ENCODE measurements at regions not wholly inside any gene's neighbourhood (a gene's known extent, or its start where the extent isn't known, plus 50 kb on each side); places are given as distances from the start of the nearest gene placed in this dataset.
"Not testable (repeated sequence)": the region's sequence is repeated elsewhere in the genome, so short reads cannot be mapped to it uniquely, and the experiment has no call there.

- no peak overlapping the region for H3K4me3 ChIP-seq (ENCODE audit: low read length)
- TF ChIP-seq CTCF (conservative IDR thresholded peaks at IDR 0.05; ENCODE audit: low read length): no peak
- no peak for DNase-seq (ENCODE audit: low read depth)
These were observed 449.5 kb upstream of the PROX1 start for GRCh38 chr1:213538251-213538650.

GRCh38 chr1:213539464-213539863 lies 448.3 kb upstream of the PROX1 start:
- no peak for DNase-seq (ENCODE audit: low read depth)
- H3K4me3 ChIP-seq (ENCODE audit: low read length): no peak overlapping the region
- no peak for TF ChIP-seq CTCF (conservative IDR thresholded peaks at IDR 0.05; ENCODE audit: low read length)

GRCh38 chr1:213541641-213542040 lies 446.1 kb upstream of the PROX1 start:
- H3K4me3 ChIP-seq (ENCODE audit: low read length): no peak overlapping the region
- no peak for DNase-seq (ENCODE audit: low read depth)
- no peak for TF ChIP-seq CTCF (conservative IDR thresholded peaks at IDR 0.05; ENCODE audit: low read length)

- not testable (repeated sequence) for DNase-seq (ENCODE audit: low read depth); H3K4me3 ChIP-seq (ENCODE audit: low read length)
These were observed 442.6 kb upstream of the PROX1 start for GRCh38 chr1:213545181-213545580.

- DNase-seq (ENCODE audit: low read depth): no peak
- no peak for TF ChIP-seq CTCF (conservative IDR thresholded peaks at IDR 0.05; ENCODE audit: low read length)
- H3K4me3 ChIP-seq (ENCODE audit: low read length): no peak overlapping the region
These were observed 437.8 kb upstream of the PROX1 start for GRCh38 chr1:213549982-213550381.

GRCh38 chr1:213550804-213551203 lies 437.0 kb upstream of the PROX1 start:
- H3K4me3 ChIP-seq (ENCODE audit: low read length): no peak overlapping the region
- TF ChIP-seq CTCF (conservative IDR thresholded peaks at IDR 0.05; ENCODE audit: low read length): no peak
- no peak for DNase-seq (ENCODE audit: low read depth)

GRCh38 chr1:213552045-213552444 lies 435.7 kb upstream of the PROX1 start:
- no peak overlapping the region for H3K4me3 ChIP-seq (ENCODE audit: low read length)
- no peak for DNase-seq (ENCODE audit: low read depth)
- no peak for TF ChIP-seq CTCF (conservative IDR thresholded peaks at IDR 0.05; ENCODE audit: low read length)

GRCh38 chr1:213560226-213560625 lies 427.5 kb upstream of the PROX1 start:
- no peak for TF ChIP-seq CTCF (conservative IDR thresholded peaks at IDR 0.05; ENCODE audit: low read length)
- DNase-seq (ENCODE audit: low read depth): no peak

More at GRCh38 chr1:213560226-213560625, 427.5 kb upstream of the PROX1 start:
- no peak overlapping the region for H3K4me3 ChIP-seq (ENCODE audit: low read length)
